Hepatocyte (in vitro differentiated cells): ENCODE measurements at regions not wholly inside any gene's neighbourhood (a gene's known extent, or its start where the extent isn't known, plus 50 kb on each side); places are given as distances from the start of the nearest gene placed in this dataset.

ENCODE experiments used
- EZH2 ChIP-seq: fragments of 200-600 bp; sonication (generic); IDR thresholded peaks from 2 replicates; pipeline ENCODE4 v1.6.1; 2016; ENCODE audit warnings: antibody characterized with exemption, mild to moderate bottlenecking, borderline replicate concordance
- EZH2phosphoT487 ChIP-seq: fragments of 200-600 bp; sonication (generic); IDR thresholded peaks from one replicate; pipeline ENCODE4 v1.6.1; 2018; ENCODE audit warnings: antibody characterized with exemption, mild to moderate bottlenecking, low read depth, moderate library complexity; ENCODE audit not compliant: unreplicated experiment, severe bottlenecking
- TF ChIP-seq, protein P1 (sequence below): fragments of 200-600 bp; sonication (generic); IDR thresholded peaks from 2 replicates; pipeline ENCODE4 v1.5.1; 2016; ENCODE audit warnings: antibody characterized with exemption, mild to moderate bottlenecking; ENCODE audit not compliant: poor library complexity

DNA sequence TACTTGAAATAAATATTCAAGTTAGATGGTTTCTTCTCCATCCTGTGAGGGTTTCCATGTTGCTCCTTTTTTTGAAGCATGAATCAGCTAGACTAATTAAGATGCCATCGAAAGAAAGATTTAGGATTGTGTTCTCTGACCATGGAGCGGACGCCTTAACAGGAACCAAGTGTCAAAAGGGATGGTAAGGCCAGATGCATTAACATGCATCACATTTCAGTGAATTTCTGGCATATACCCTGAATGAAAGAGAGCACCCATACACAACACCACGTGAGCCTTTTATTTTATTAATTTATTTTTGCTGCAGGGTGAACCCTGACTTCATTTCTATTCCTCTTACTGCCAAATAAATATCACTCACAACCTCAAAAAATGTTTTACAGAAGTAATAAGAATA is 1045.3 kb upstream of the ARRDC3 start:
- TF ChIP-seq, protein P1, sequence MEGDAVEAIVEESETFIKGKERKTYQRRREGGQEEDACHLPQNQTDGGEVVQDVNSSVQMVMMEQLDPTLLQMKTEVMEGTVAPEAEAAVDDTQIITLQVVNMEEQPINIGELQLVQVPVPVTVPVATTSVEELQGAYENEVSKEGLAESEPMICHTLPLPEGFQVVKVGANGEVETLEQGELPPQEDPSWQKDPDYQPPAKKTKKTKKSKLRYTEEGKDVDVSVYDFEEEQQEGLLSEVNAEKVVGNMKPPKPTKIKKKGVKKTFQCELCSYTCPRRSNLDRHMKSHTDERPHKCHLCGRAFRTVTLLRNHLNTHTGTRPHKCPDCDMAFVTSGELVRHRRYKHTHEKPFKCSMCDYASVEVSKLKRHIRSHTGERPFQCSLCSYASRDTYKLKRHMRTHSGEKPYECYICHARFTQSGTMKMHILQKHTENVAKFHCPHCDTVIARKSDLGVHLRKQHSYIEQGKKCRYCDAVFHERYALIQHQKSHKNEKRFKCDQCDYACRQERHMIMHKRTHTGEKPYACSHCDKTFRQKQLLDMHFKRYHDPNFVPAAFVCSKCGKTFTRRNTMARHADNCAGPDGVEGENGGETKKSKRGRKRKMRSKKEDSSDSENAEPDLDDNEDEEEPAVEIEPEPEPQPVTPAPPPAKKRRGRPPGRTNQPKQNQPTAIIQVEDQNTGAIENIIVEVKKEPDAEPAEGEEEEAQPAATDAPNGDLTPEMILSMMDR, result no peak
- TF ChIP-seq EZH2phosphoT487 (no peak), EZH2 (no peak)
